Tibial nerve (tissue), 4 donors: ENCODE measurements at regions not wholly inside any gene's neighbourhood (a gene's known extent, or its start where the extent isn't known, plus 50 kb on each side); places are given as distances from the start of the nearest gene placed in this dataset.

Experiments used
- DNase-seq, 2 donors: peaks; one replicate each; pipeline ENCODE4 v3.0.0-alpha.2; 2019; ENCODE audit warnings: low spot score in 2 of 2
- H3K27ac ChIP-seq, 4 donors: fragments of 200-600 bp; sonication (generic) in 3 of 4; one replicate each; pipeline ENCODE4 v1.5.1; 2017 to 2019; ENCODE audit warnings: mild to moderate bottlenecking in 1 of 4
- H3K27me3 ChIP-seq, 2 donors: fragments of 200-600 bp; sonication (generic) in 1 of 2; one replicate each; pipeline versions ENCODE4 v1.5.1 to v1.6.0; 2017 to 2019
- H3K36me3 ChIP-seq, 3 donors: fragments of 200-600 bp; sonication (generic); one replicate each; pipeline ENCODE4 v1.5.1; 2018 to 2019
- H3K4me1 ChIP-seq, 4 donors: fragments of 200-600 bp; sonication (generic) in 3 of 4; one replicate each; pipeline ENCODE4 v1.5.1; 2017 to 2019
- H3K4me3 ChIP-seq, 4 donors: fragments of 200-600 bp; sonication (generic) in 3 of 4; one replicate each; pipeline ENCODE4 v1.5.1; 2017 to 2019; ENCODE audit warnings: mild to moderate bottlenecking in 1 of 4, moderate library complexity in 1 of 4
- H3K9me3 ChIP-seq, 4 donors: fragments of 200-600 bp; sonication (generic) in 3 of 4; one replicate each; pipeline ENCODE4 v1.5.1; 2017 to 2019
- EP300 ChIP-seq, 2 donors: sonication (generic); formaldehyde crosslinking; IDR thresholded peaks; one replicate each; pipeline ENCODE4 v1.6.1; 2017; ENCODE audit warnings: antibody characterized with exemption in 2 of 2, mild to moderate bottlenecking in 1 of 2
- POLR2A ChIP-seq, 2 donors: fragments of 450-650 bp; IDR thresholded peaks; one replicate each; pipeline ENCODE4 v1.6.1; 2017; ENCODE audit warnings: antibody characterized with exemption in 2 of 2, mild to moderate bottlenecking in 2 of 2, moderate library complexity in 2 of 2
- WGBS, 2 donors: methylation state at CpG; one replicate each; pipeline ENCODE4 v1.1.5; 2018; 5-methylcytosine and 5-hydroxymethylcytosine counted together
- TF ChIP-seq, protein P1 (sequence below), 5 experiments: fragments of 200-600 bp in 3 of 5; fragments of 450-650 bp in 2 of 5; sonication (generic) in 3 of 5; IDR thresholded peaks; one replicate each; pipeline ENCODE4 v1.5.1; 2016 to 2019; ENCODE audit warnings: antibody characterized with exemption in 5 of 5, mild to moderate bottlenecking in 3 of 5, moderate library complexity in 2 of 5

DNA sequence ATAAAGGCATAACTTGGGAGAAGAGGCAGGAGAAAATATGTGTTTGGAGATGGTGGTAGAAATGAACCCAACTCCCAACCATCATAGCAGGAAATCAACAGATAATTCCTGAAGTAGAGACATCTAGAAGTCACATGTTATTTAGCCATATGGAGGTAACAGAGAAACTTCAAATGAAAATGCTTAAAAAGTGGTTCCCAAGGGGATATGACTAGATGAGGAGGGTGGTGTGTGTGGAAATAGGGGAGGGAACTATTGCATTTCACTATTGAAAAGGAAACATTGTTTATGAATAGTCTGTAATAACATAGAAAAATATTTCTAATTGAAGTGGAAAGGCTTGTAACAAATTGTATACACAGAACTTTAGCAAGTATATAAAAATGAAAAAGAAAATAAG, 412.0 kb downstream of the SHISA9 start:
- DNase-seq, result no peak
- H3K27me3 ChIP-seq, result no peaks in the 10 kb centered on the region
- H3K36me3 ChIP-seq, result no peaks in the 10 kb centered on the region
- no peak overlapping the region for H3K27ac ChIP-seq
- H3K4me1 ChIP-seq, result no peaks in the 10 kb centered on the region
- no peak overlapping the region for H3K4me3 ChIP-seq
- no peaks in the 10 kb centered on the region for H3K9me3 ChIP-seq
- no peak for TF ChIP-seq EP300 (IDR thresholded peaks at IDR 0.05)
- TF ChIP-seq, protein P1, sequence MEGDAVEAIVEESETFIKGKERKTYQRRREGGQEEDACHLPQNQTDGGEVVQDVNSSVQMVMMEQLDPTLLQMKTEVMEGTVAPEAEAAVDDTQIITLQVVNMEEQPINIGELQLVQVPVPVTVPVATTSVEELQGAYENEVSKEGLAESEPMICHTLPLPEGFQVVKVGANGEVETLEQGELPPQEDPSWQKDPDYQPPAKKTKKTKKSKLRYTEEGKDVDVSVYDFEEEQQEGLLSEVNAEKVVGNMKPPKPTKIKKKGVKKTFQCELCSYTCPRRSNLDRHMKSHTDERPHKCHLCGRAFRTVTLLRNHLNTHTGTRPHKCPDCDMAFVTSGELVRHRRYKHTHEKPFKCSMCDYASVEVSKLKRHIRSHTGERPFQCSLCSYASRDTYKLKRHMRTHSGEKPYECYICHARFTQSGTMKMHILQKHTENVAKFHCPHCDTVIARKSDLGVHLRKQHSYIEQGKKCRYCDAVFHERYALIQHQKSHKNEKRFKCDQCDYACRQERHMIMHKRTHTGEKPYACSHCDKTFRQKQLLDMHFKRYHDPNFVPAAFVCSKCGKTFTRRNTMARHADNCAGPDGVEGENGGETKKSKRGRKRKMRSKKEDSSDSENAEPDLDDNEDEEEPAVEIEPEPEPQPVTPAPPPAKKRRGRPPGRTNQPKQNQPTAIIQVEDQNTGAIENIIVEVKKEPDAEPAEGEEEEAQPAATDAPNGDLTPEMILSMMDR (IDR thresholded peaks at IDR 0.05), result no peak
- no peak for TF ChIP-seq POLR2A (IDR thresholded peaks at IDR 0.05)

DNA sequence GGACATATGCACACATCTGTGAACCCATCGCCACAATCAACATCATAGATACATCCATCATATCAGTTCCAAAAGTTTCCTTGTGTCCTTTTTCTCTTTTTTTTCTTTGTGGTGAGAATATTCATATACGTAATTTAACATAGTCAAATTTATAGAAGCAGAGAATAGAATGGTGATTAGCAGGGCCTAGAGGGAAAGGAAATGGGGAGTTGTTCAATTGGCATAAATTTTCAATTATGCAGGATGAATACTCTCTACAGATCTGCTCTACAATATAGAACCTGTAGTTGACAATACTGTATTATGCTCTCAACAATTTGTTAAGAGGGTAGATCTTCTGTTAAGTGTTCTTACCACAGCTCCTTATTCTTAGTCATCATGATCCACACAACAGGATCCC, 413.2 kb downstream of the SHISA9 start:
- Histone ChIP-seq H3K27me3 (no peaks in the 10 kb centered on the region), H3K36me3 (no peaks in the 10 kb centered on the region), H3K4me3 (no peak overlapping the region), H3K27ac (no peak overlapping the region), H3K9me3 (no peaks in the 10 kb centered on the region), H3K4me1 (no peaks in the 10 kb centered on the region)
- no peak for DNase-seq
- TF ChIP-seq POLR2A (IDR thresholded peaks at IDR 0.05) (no peak), EP300 (IDR thresholded peaks at IDR 0.05) (no peak)
- TF ChIP-seq, protein P1 (IDR thresholded peaks at IDR 0.05), result no peak
- 88 to 92% methylated on average over 2 of the region's 2 CpGs for WGBS, 2 donors

DNA sequence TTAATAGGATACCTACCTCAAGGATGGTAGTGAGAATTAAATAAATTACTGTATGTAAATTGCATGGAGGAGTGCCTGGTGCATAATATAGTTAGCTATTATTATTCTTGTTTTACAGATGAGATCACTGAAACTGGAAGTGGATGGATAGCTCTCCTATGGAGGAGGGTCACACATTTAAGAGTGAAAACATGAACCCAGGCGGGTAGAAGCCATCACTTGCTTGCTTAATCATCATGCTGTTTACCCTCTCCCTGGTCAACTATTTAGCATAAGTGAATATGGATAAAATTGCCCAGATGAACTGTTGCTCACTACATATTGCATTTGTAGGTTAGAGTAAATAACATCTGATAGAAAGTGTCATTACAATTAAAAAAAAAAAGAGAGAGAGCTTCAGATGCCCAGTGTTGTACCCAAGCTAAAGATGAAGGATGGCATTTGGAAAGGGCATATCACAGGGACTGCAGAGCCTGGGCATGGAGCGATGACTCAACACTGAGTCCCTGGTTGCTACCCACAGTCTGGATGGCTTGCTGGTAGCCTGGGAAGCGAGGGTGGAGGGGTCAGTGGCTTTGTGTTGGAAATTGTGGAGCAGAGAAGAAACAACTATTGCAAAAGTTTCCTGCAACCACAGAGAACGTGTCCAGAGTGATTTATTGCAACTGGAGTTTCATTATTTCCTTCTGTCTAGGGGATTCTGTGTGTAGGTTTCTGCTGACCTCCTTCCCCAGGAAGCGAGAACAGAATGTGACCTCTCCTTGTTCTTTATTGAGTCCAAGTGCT, 414.4 kb downstream of the SHISA9 start:
- Histone ChIP-seq H3K9me3 (no peaks in the 10 kb centered on the region), H3K36me3 (no peaks in the 10 kb centered on the region), H3K27me3 (no peaks in the 10 kb centered on the region), H3K4me1 (no peaks in the 10 kb centered on the region), H3K4me3 (no peak overlapping the region), H3K27ac (no peak overlapping the region)
- TF ChIP-seq EP300 (IDR thresholded peaks at IDR 0.05), result no peak
- TF ChIP-seq POLR2A (IDR thresholded peaks at IDR 0.05), result no peak
- TF ChIP-seq, protein P1 (IDR thresholded peaks at IDR 0.05), result no peak
- 37 to 47% methylated on average over 5 of the region's 5 CpGs for WGBS, 2 donors
- no peak for DNase-seq

DNA sequence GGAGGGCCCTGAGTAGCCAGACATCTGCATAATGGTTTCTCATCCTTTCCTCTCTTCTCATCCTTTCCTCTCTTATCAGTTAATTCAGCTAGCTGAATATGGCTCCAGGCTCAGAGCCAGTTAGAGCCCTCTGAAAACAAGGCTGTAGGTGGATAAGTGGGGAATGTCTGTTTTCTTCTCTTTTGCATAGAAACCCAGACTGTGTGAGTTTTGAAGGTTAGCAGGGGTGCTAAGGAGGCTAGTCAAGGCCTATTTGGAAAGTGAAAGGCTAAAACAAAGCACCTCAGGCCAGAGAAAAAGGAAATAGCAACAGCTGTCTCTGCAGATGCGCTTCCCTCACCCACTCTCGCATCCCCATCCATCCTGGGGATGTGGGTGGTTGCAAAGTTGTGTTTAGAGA, 420.9 kb downstream of the SHISA9 start:
- Histone ChIP-seq H3K27me3 (no peaks in the 10 kb centered on the region), H3K4me1 (no peaks in the 10 kb centered on the region), H3K27ac (no peak overlapping the region), H3K9me3 (no peaks in the 10 kb centered on the region), H3K36me3 (no peaks in the 10 kb centered on the region), H3K4me3 (no peak overlapping the region)
- WGBS, 2 donors, result 42 to 61% methylated on average over 2 of the region's 2 CpGs
- DNase-seq, result no peak
- TF ChIP-seq EP300 (IDR thresholded peaks at IDR 0.05), result no peak
- no peak for TF ChIP-seq POLR2A (IDR thresholded peaks at IDR 0.05)
- TF ChIP-seq, protein P1 (IDR thresholded peaks at IDR 0.05), result no peak

DNA sequence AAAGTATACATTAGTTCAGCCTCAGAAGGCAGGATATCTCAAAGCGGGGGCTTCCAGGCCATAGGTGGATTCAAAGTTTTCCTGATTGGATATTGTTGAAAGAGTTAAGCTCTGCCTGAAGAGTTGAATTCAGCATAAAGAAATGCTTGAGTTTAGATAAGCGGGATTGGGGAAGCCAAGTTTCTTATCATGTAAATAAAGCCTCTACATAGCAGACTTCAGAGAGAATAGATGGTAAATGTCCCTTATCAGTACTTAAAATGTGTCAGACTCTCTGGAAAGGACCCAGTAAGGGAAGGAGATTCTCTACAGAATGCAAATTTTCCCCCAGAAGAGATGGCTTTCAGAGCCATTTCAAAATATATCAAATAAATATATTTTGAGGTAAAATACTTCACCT, 423.5 kb downstream of the SHISA9 start:
- H3K27ac ChIP-seq, result no peak overlapping the region
- no peaks in the 10 kb centered on the region for H3K27me3 ChIP-seq
- TF ChIP-seq, protein P1 (IDR thresholded peaks at IDR 0.05), result no peak
- TF ChIP-seq POLR2A (IDR thresholded peaks at IDR 0.05) (no peak), EP300 (IDR thresholded peaks at IDR 0.05) (no peak)
- H3K9me3 ChIP-seq, result no peaks in the 10 kb centered on the region
- DNase-seq, result no peak
- no peaks in the 10 kb centered on the region for H3K4me1 ChIP-seq
- H3K4me3 ChIP-seq, result no peak overlapping the region
- H3K36me3 ChIP-seq, result no peaks in the 10 kb centered on the region
- 80 to 87% methylated on average over 2 of the region's 2 CpGs for WGBS, 2 donors
